ENCODE measurements at regions not wholly inside any gene's neighbourhood (a gene's known extent, or its start where the extent isn't known, plus 50 kb on each side); places are given as distances from the start of the nearest gene placed in this dataset.

DNA sequence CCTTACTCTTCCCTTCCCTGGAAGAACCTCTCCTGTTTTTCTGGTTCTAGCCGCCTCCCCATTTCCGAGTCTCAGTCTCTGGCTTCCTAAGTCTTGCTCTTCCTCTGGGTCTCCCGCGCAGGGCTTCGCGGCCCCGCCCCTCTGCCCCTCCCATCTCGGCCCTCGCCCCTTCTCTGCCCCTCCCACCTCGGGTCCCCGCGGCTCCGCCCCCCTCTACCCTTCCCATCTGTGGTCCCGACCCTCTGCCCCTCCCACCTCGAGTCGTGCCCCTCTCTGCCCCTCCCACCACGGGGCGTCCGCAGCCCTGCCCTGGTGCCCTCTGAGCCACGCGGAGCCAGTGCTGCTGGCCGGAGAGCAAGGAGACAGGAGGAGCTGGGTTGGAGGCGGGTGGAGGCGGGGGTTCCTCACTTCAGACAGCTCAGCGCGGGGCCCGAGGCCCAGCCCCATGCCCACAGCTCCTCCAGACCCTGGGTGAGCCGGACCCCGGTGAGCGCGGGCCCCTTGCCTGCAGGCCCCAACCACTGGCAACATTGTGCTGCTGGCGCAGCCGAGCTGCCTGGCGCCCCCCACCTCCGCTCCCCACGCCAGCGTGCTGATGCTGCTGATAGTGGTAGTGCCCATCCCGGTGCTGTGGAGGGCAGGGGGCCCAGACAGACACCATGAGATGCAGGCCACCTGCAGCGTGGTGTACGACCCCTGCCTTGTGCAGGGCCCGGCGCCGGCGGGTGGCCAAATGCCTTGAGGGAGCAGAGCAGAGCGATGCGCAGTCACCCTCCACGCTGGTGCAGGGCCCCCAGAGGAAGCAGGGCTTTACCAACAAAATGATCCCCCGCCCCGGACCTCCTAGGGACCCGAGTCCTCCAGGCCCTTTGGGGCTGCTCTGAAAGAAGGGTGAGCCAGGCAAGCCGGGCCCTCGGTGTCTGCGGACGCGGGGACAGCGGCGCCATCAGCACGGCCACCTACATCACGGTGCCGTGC is 2115.3 kb downstream of the TP53TG3F start (continued):
- TF ChIP-seq ZNF157 (tag by site-specific recombination; IDR thresholded peaks at IDR 0.05): no peak
- TF ChIP-seq, protein P1, sequence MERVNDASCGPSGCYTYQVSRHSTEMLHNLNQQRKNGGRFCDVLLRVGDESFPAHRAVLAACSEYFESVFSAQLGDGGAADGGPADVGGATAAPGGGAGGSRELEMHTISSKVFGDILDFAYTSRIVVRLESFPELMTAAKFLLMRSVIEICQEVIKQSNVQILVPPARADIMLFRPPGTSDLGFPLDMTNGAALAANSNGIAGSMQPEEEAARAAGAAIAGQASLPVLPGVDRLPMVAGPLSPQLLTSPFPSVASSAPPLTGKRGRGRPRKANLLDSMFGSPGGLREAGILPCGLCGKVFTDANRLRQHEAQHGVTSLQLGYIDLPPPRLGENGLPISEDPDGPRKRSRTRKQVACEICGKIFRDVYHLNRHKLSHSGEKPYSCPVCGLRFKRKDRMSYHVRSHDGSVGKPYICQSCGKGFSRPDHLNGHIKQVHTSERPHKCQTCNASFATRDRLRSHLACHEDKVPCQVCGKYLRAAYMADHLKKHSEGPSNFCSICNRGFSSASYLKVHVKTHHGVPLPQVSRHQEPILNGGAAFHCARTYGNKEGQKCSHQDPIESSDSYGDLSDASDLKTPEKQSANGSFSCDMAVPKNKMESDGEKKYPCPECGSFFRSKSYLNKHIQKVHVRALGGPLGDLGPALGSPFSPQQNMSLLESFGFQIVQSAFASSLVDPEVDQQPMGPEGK (tag by site-specific recombination; IDR thresholded peaks at IDR 0.05): no peak
- TF ChIP-seq, protein P2, sequence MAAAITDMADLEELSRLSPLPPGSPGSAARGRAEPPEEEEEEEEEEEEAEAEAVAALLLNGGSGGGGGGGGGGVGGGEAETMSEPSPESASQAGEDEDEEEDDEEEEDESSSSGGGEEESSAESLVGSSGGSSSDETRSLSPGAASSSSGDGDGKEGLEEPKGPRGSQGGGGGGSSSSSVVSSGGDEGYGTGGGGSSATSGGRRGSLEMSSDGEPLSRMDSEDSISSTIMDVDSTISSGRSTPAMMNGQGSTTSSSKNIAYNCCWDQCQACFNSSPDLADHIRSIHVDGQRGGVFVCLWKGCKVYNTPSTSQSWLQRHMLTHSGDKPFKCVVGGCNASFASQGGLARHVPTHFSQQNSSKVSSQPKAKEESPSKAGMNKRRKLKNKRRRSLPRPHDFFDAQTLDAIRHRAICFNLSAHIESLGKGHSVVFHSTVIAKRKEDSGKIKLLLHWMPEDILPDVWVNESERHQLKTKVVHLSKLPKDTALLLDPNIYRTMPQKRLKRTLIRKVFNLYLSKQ (tag by site-specific recombination; IDR thresholded peaks at IDR 0.05; ENCODE audit: borderline replicate concordance): no peak
- TF ChIP-seq ZNF426 (tag by site-specific recombination; IDR thresholded peaks at IDR 0.05): no peak

DNA sequence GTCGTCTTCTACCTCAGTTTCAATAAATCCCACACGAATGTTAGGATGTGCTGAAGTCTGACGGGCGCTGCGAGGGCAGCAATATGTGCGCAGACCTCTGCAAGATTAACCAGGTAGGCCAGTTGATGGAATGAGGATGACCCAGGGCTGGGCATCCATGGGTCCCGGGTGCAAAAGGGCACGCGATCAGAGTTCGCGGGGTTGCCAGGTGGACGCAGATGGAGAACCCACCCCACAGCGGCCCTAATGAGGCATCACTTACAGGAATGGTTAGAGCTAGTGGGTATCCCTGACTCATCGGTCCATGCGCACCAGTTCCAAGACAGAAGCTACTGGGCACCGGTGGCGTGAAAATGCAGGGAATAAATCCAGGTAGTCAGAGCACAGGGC is 2116.0 kb downstream of the TP53TG3F start:
- Histone ChIP-seq H3K9me3 (ENCODE audit: control insufficient read depth, insufficient read depth, low read depth, low read length) (no peaks in the 10 kb centered on the region), H3K4me1 (ENCODE audit: control insufficient read depth, insufficient read depth, low read length) (no peaks in the 10 kb centered on the region), H3K36me3 (ENCODE audit: control insufficient read depth in 2 of 2, insufficient read depth in 1 of 2, low read length in 2 of 2) (no peaks in the 10 kb centered on the region), H3K4me3 (ENCODE audit: low read depth, low read length) (no peak overlapping the region), H3K27ac (ENCODE audit: extremely low read depth, low read depth, low read length) (no peak overlapping the region)
- POLR2A ChIA-PET: no interaction called here
- CTCF ChIA-PET: no interaction called here
- TF ChIP-seq ZNF600 (tag by site-specific recombination; IDR thresholded peaks at IDR 0.05) (no peak), ZNF37A (tag by site-specific recombination; IDR thresholded peaks at IDR 0.05) (no peak), TRIM28 (IDR thresholded peaks at IDR 0.05; ENCODE audit: borderline replicate concordance, low read length) (no peak), YY1 (tag by site-specific recombination; IDR thresholded peaks at IDR 0.05) (no peak), ZFP37 (tag by site-specific recombination; IDR thresholded peaks at IDR 0.05) (no peak), ZSCAN23 (tag by site-specific recombination; IDR thresholded peaks at IDR 0.05) (no peak), ZNF664 (tag by site-specific recombination; IDR thresholded peaks at IDR 0.05) (no peak), ZNF558 (tag by site-specific recombination; IDR thresholded peaks at IDR 0.05) (no peak), ZNF654 (tag by site-specific recombination; IDR thresholded peaks at IDR 0.05; ENCODE audit: low read depth) (no peak), SP7 (tag by site-specific recombination; IDR thresholded peaks at IDR 0.05) (no peak), ZNF670 (tag by site-specific recombination; IDR thresholded peaks at IDR 0.05; ENCODE audit: low read depth) (no peak), ZNF830 (tag by site-specific recombination; IDR thresholded peaks at IDR 0.05; ENCODE audit: low read depth) (no peak), ZXDB (tag by site-specific recombination; IDR thresholded peaks at IDR 0.05) (no peak)
- TF ChIP-seq, protein P3, sequence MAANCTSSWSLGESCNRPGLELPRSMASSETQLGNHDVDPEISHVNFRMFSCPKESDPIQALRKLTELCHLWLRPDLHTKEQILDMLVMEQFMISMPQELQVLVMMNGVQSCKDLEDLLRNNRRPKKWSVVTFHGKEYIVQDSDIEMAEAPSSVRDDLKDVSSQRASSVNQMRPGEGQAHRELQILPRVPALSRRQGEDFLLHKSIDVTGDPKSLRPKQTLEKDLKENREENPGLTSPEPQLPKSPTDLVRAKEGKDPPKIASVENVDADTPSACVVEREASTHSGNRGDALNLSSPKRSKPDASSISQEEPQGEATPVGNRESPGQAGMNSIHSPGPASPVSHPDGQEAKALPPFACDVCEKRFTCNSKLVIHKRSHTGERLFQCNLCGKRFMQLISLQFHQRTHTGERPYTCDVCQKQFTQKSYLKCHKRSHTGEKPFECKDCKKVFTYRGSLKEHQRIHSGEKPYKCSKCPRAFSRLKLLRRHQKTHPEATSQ (tag by site-specific recombination; IDR thresholded peaks at IDR 0.05): no peak
- TF ChIP-seq, protein P4, sequence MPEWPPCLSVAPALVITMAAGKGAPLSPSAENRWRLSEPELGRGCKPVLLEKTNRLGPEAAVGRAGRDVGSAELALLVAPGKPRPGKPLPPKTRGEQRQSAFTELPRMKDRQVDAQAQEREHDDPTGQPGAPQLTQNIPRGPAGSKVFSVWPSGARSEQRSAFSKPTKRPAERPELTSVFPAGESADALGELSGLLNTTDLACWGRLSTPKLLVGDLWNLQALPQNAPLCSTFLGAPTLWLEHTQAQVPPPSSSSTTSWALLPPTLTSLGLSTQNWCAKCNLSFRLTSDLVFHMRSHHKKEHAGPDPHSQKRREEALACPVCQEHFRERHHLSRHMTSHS (tag by site-specific recombination; IDR thresholded peaks at IDR 0.05): no peak
- TF ChIP-seq, protein P5, sequence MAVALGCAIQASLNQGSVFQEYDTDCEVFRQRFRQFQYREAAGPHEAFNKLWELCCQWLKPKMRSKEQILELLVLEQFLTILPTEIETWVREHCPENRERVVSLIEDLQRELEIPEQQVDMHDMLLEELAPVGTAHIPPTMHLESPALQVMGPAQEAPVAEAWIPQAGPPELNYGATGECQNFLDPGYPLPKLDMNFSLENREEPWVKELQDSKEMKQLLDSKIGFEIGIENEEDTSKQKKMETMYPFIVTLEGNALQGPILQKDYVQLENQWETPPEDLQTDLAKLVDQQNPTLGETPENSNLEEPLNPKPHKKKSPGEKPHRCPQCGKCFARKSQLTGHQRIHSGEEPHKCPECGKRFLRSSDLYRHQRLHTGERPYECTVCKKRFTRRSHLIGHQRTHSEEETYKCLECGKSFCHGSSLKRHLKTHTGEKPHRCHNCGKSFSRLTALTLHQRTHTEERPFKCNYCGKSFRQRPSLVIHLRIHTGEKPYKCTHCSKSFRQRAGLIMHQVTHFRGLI (tag by site-specific recombination; IDR thresholded peaks at IDR 0.05): no peak
- TF ChIP-seq, protein P6, sequence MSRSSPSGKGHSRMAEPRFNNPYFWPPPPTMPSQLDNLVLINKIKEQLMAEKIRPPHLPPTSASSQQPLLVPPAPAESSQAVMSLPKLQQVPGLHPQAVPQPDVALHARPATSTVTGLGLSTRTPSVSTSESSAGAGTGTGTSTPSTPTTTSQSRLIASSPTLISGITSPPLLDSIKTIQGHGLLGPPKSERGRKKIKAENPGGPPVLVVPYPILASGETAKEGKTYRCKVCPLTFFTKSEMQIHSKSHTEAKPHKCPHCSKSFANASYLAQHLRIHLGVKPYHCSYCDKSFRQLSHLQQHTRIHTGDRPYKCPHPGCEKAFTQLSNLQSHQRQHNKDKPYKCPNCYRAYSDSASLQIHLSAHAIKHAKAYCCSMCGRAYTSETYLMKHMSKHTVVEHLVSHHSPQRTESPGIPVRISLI (tag by site-specific recombination; IDR thresholded peaks at IDR 0.05): no peak
- TF ChIP-seq, protein P2 (tag by site-specific recombination; IDR thresholded peaks at IDR 0.05; ENCODE audit: borderline replicate concordance): no peak
- TF ChIP-seq, protein P7, sequence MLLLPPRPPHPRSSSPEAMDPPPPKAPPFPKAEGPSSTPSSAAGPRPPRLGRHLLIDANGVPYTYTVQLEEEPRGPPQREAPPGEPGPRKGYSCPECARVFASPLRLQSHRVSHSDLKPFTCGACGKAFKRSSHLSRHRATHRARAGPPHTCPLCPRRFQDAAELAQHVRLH (tag by site-specific recombination; IDR thresholded peaks at IDR 0.05): no peak
